Esophagus squamous epithelium (tissue), 4 donors: ENCODE measurements at regions not wholly inside any gene's neighbourhood (a gene's known extent, or its start where the extent isn't known, plus 50 kb on each side); places are given as distances from the start of the nearest gene placed in this dataset.

Source experiments
- POLR2A ChIP-seq, 4 donors: fragments of 450-650 bp; IDR thresholded peaks; one replicate each; pipeline ENCODE4 v1.6.1; 2017; ENCODE audit warnings: antibody characterized with exemption in 4 of 4, mild to moderate bottlenecking in 4 of 4, moderate library complexity in 3 of 4
- TF ChIP-seq, protein P1 (sequence below), 6 experiments: fragments of 450-650 bp in 4 of 6; fragments of 200-600 bp in 2 of 6; sonication (generic) in 2 of 6; IDR thresholded peaks; one replicate each; pipeline ENCODE4 v1.5.1; 2016 to 2019; ENCODE audit warnings: antibody characterized with exemption in 6 of 6, mild to moderate bottlenecking in 4 of 6, moderate library complexity in 4 of 6

DNA sequence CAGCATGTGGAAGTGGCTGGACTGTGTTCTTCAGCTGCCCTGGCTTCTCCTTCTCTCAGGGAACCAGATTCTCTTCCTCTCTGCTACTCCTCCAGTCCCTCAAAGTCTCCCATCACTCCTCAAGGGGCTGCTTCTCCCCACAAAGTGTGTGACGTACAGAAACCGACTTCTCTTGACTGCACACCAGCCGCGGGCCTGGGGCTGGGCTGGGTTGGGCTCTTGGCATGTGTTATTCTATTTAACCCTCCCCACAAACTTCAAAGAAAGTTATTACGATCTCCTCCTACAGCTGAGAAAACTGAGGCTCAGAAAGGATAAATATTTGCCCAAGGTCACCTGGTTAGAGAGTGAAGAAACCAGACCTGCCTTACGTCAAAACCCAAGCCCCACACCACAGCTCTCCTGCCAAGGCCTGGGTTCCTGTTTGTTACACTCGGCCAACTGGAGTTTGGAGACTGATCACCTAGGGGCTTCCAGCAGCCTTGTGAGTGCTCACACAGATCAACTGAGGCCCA, 269.0 kb downstream of the TFCP2L1 start:
- no peak for TF ChIP-seq POLR2A (IDR thresholded peaks at IDR 0.05)
- TF ChIP-seq, protein P1, sequence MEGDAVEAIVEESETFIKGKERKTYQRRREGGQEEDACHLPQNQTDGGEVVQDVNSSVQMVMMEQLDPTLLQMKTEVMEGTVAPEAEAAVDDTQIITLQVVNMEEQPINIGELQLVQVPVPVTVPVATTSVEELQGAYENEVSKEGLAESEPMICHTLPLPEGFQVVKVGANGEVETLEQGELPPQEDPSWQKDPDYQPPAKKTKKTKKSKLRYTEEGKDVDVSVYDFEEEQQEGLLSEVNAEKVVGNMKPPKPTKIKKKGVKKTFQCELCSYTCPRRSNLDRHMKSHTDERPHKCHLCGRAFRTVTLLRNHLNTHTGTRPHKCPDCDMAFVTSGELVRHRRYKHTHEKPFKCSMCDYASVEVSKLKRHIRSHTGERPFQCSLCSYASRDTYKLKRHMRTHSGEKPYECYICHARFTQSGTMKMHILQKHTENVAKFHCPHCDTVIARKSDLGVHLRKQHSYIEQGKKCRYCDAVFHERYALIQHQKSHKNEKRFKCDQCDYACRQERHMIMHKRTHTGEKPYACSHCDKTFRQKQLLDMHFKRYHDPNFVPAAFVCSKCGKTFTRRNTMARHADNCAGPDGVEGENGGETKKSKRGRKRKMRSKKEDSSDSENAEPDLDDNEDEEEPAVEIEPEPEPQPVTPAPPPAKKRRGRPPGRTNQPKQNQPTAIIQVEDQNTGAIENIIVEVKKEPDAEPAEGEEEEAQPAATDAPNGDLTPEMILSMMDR (IDR thresholded peaks at IDR 0.05), result no peak
